ENCODE measurements at regions not wholly inside any gene's neighbourhood (a gene's known extent, or its start where the extent isn't known, plus 50 kb on each side); places are given as distances from the start of the nearest gene placed in this dataset.

- no peak for DNase-seq
Observed at GRCh38 chr9:16202914-16203728, 650.3 kb downstream of the CCDC171 start.

- DNase-seq, result no peak
Observed at GRCh38 chr9:16203729-16204573, 651.1 kb downstream of the CCDC171 start.

GRCh38 chr9:16205455-16205854 lies 652.6 kb downstream of the CCDC171 start:
- DNase-seq, result no peak

GRCh38 chr9:16206518-16206917 lies 653.7 kb downstream of the CCDC171 start:
- no peak for DNase-seq

GRCh38 chr9:16207161-16207560 lies 654.3 kb downstream of the CCDC171 start:
- DNase-seq, result no peak

GRCh38 chr9:16210440-16210839 lies 657.6 kb downstream of the CCDC171 start:
- no peak for DNase-seq

- DNase-seq, result no peak
Observed at GRCh38 chr9:16211946-16212345, 658.5 kb downstream of the BNC2 start.

GRCh38 chr9:16213781-16214515 lies 656.5 kb downstream of the BNC2 start:
- no peak for DNase-seq

GRCh38 chr9:16214677-16215352 lies 655.7 kb downstream of the BNC2 start:
- no peak for DNase-seq

GRCh38 chr9:16215353-16215680 lies 655.2 kb downstream of the BNC2 start:
- no peak for DNase-seq

GRCh38 chr9:16217943-16218701 lies 652.3 kb downstream of the BNC2 start:
- no peak for DNase-seq

- DNase-seq, result no peak
Observed at GRCh38 chr9:16221366-16221765, 649.1 kb downstream of the BNC2 start.

GRCh38 chr9:16221822-16222547 lies 648.5 kb downstream of the BNC2 start:
- no peak for DNase-seq

- no peak for DNase-seq
Observed at GRCh38 chr9:16223074-16223871, 647.2 kb downstream of the BNC2 start.

- DNase-seq, result no peak
Observed at GRCh38 chr9:16230731-16231130, 639.7 kb downstream of the BNC2 start.

- no peak for DNase-seq
Observed at GRCh38 chr9:16236311-16236710, 634.2 kb downstream of the BNC2 start.

GRCh38 chr9:16236882-16237281 lies 633.6 kb downstream of the BNC2 start:
- DNase-seq, result no peak

GRCh38 chr9:16238623-16239138 lies 631.8 kb downstream of the BNC2 start:
- no peak for DNase-seq

GRCh38 chr9:16241231-16241630 lies 629.2 kb downstream of the BNC2 start:
- no peak for DNase-seq

- DNase-seq, result no peak
Observed at GRCh38 chr9:16243798-16244197, 626.7 kb downstream of the BNC2 start.
